ENCODE measurements at regions not wholly inside any gene's neighbourhood (a gene's known extent, or its start where the extent isn't known, plus 50 kb on each side); places are given as distances from the start of the nearest gene placed in this dataset.
"Not testable (repeated sequence)": the region's sequence is repeated elsewhere in the genome, so short reads cannot be mapped to it uniquely, and the experiment has no call there.

DNA sequence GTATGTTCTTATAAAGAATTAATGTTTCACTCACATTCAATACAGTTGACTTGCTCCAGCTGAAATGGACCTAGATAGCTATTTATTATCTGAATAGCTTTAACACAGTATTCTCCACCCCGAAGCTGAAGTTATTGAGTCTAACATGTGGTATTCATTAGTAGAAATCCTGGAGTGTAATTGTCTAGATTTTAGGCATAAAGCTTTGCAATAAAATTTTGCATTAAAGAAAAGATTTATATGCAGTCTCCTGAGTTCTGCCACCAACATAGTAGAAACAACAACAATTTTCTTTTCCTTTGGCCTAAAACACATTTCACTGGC is 90.2 kb upstream of the DCLK2 start:
- no peak for DNase-seq

DNA sequence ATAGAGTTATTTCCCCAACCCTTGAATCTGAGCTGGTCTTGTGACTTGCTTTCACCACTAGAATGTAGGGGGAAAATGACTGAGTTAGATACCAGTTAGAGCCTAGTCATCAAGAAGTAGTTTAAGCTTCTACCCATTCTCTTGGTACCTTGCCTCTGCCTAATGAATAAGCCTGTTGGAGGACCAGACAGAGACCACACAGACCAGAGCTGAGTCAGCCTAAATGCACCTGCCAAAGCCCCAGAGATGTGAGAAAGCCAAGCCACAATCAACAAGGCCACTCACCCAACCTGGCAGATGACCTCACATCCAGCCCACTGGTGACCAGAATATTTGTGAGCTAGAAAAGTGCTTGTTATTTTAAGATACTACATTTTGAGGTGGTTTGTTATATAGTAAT is 85.2 kb upstream of the DCLK2 start:
- no peak for DNase-seq

DNA sequence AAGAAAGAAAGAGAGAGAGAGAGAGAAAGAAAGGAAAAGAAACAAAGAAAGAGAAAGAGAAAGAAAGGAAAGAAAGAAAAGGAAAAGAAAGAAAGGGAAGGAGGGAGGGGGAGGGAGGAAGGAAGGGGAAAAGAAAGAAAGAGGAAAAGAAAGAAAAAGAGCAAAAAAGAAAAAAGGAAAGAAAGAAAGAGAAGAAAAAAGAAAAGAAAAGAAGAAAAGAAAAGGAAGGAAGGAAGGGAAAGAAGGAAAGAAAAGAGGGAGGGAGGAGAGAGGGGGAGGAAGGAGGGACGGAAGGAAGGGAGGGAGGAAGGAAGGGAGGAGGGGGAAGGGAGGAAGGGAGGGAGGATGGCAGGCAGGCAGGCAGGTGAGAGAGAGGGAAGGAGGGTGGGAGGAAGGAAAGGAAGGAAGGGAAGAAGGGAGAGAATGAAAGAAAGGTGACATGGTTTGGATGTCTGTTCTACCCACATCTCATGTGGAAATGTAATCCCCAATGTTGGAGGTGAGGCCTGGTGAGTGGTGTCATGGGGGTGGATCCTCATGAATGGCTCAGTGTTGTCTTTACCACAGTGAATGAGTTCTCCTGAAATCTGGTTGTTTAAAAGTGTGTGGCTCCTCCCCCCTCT is 83.0 kb upstream of the DCLK2 start:
- no peak for DNase-seq

DNA sequence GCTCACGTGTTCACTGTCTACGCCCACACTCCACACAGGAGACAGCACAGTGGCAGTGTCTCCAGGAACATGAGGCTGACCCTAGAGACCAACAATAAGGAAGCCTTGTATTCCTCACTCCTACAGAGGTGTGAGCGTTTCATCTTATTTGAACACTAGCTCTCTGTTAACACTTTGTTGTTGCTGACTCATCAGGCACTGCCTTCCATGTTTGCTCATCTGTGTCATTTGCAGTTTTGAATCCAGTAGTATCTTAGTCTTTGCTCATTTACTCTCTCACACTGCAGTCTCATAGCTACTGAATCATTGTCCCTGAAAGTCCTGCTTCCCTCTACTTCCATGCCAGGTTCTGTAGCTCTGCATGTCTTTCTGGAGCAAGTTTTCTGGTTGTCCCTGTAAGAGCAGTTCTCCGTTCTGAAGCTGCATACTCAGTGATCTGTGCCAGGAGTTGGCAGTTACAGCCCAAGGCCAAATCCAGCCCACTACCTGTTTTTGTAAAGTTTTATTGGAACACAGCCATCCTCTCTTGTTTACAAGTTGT is 80.3 kb upstream of the DCLK2 start:
- DNase-seq = no peak

DNA sequence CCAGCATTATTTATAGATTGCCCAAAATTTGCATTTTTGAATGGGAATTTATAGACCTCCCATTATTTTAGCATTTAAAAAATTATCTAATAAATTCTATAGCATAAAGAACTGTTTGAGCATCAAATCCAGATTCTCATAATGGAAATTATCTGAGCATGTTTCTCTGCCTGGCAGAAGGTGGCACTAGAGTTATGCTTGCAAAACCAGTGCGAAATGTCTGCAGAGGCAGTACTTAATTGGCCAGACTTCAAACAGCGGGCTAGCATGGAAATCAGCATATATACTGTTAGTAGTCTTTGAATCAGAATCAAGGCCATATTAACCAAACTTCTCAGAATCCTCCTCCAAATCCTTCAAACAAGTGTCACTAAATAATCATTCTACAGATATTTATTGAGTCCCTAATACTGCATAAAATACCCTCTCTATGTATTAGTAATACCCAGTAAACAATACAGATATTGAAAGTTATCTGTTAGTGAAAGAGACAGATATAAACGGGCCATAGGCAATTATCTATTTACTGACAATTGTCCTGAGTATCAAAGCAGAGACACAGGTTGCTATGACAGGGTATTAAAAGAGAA is 78.7 kb upstream of the DCLK2 start:
- no peak for DNase-seq

DNA sequence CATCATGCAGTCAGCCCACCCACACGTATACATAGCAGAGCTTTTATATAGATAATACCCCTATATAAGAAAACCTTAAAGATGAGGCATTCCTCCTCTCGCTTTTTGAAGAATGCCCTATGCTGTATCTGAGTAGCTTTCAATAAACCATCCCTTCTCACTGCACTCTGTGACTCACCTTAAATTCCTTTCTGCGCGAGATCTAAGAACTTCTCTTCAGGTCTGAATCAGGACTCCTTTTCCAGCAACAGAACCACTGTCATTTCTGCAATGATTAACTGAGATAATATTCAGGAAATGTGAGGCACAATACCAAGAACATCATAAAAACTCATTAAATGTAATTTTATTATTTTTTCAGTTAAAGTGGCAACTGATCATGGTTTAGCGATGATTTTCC is 76.4 kb upstream of the DCLK2 start:
- no peak for DNase-seq

DNA sequence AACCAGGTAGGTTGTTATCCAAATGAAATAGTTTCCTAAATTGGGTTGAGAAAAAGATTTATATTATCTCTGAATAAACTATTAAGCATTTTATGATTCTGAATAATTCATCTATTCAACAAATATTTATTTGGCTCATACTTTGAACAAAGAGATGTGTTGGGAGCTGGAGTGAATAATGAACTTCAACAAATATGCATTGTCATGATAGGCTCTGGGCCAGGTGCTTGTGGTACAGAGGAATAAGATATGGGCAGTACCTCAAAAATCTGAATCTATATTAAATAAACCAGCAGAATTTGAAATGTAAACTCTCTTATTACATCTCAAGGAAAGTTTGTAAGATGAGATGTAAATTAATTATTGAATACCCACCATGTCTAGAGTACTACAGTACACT is 75.7 kb upstream of the DCLK2 start:
- DNase-seq = no peak

DNA sequence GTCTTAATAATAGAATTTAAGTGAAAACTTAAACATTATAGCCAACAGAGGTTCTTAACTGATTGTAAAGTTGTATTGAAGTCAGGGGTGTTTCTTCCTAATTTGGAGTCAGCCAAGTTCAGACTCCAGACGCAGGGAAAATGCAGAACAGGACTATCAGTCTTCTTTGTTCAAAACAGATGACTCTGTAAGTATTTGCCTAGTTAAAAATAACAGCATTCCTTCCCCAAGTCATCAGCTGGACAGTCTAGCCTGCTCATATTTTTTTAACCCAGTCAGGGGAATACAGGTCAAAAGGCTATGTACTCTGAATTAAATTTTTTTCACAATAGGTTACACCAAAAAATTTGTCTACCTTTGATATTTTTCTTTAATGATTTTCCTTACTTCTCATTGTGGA is 73.8 kb upstream of the DCLK2 start:
- DNase-seq = no peak

DNA sequence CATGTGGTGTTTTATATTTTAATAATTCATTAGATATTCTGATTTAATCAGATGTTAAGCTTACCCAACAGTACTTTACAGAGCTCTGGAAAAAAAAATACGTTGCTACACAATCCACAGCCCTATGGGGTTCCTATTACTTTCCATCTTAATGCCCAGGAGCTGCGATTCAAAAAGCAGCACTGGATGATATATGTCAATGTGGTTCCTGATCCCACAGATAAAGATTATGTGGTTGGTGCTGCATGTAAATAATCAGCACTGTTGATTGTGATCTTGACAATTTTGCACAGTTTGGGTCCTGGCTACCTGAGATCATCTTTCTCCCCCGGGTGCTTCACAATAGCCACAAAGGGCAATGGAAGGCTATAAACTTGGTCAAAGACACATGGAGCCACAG is 72.7 kb upstream of the DCLK2 start:
- DNase-seq = no peak

DNA sequence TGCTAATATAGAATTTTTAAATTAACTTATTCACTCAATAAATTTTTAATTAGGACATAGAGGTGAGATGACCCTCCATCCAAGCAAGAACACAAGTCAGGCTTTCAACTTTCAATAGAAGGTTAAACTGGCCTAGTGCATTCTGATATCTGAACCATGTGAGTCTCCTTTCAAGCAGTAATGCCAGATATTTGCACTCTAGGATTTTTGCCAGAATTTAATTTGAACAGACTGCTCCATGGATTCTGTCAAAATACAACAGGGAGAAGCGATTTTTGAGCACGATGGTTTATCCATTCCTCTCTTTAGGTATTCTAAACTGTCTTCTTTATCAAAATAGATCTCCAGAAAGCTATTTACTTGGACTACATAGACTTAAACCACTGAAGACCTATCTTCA is 72.0 kb upstream of the DCLK2 start:
- no peak for DNase-seq

DNA sequence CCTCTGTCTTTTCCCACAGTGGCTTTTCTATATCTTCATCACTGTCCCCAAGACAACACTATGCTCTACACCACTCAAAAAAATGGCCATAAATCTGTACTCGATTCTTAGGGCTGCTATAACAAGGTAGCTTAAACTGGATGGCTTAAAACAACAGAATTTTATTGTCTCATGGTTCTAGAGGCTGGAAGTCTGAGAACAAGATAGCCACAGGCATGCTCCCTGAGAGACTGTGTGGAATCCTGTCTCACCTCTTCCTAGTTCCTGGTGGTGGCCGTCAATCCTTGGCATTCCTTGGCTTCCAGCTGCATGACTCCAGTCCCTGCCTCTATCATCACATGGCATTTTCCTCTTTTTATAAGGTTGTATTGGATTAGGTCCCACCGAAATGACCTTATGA is 70.7 kb upstream of the DCLK2 start:
- no peak for DNase-seq

DNA sequence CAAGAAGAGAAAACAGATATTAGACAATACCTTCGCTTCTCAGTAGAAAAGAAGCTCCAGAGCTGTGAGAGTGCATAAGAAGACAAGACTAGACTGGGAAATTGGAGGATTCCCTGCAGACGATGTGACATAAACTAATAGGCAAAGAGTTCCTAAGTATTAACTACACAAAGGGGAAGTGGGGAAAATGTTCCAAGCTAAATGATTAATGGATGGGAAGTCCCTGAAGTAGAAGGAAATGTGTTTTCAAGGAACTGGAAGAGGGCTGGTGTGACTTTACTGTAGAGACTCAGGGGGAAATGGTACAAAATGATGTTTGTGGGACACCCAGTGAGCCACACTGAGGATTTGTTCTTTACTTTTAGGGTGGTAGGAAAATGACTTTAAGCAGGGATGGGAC is 69.7 kb upstream of the DCLK2 start:
- DNase-seq = no peak

DNA sequence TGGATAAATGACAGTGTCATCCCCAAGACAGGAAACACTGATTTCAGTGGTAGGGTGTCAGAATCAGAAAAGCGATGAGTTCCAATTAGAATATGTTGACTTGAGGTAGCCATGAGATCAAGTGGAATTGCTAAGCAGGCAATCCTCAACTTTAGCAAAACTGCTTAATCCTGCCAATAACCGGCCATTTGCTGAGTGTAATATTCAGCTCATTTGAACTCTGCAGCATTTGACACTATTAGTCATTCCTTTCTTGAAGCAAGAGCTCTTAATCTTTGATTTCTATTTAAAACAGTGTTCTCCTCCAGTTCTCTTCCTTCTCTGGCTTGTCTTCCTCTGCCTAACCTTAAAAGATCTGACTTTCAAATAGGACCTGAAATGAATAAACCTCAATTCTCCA is 68.7 kb upstream of the DCLK2 start:
- no peak for DNase-seq

DNA sequence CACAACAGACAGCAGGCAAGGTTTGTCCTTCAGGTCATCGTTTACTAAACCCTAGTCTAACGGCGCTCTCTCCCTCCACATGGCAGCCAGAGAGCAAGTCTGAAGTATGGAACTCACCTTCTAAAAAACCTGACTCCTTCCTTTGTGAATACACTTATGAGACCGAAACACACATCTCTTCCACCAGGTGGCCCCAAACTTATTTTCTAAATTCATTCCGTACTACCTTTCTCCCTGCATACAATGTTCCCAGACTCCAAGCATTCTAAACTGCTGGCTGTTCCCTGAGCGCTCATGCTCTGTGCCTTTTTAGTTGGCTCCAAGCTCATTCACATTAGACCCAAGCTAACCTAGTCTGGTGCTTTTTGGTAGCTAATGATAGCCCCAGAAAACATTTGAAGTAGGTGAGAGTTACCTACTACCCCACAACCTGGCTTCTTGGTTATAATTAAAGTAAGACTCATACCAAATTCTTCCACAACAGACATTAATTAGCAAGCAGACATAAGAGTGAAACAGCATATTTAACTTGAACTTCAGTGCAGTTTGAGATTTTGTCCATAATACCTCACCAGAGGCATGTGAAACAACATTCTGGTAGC is 67.6 kb upstream of the DCLK2 start:
- peak; percentile 24 for DNase-seq

DNA sequence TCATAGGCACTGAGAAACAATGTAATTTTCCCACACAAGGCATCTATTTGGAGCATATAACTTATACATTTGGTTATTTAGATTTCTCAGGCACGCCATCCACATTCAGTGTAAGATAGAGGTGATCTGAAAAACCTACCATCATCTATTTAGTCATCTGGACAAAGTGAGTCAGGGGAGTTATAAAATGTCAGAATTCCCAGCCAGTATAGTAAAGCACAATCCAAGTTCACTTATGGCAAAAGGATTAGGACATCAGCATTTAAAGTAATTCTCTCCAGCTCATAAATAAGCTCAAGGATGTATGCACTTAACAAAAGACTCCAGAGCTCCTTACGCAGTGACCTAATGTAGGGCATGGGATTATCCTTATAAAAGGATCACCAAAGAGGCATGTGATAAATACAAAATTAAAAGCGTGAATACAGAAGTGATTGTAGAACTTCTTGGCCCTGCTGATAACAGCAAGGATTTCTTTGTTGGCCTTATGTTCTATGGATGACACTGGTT is 65.3 kb upstream of the DCLK2 start:
- no peak for DNase-seq

DNA sequence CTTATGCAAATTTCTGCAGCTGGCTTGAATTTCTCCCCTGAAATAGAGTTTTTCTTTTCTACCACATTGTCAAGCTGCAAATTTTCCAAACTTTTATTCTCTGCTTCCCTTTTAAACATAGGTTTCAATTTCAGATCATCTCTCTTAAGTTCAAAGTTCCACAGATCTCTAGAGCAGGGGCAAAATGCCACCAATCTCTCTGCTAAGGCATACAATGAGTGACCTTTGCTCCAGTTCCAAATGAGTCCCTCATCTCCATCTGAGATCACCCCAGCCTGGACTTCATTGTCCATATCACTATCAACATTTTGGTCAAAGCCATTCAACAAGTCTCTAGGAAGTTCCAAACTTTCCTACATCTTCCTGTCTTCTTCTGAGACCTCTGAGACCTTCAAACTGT is 62.3 kb upstream of the DCLK2 start:
- not testable (repeated sequence) for DNase-seq

DNA sequence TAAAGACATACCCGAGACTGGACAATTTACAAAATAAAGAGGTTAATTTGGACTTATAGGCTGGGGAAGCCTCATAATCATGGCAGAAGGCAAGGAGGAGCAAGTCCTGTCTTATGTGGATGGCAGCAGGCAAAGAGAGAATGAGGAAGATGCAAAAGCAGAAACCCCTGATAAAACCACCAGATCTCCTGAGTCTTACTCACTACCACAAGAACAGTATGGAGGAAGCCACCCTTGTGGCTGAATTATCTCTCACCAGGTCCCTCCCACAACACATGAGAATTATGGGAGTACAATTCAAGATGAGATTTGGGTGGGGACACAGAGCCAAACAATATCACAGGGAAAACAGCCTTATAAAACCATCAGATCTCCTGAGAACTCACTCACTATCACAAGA is 61.6 kb upstream of the DCLK2 start:
- DNase-seq = not testable (repeated sequence)

DNA sequence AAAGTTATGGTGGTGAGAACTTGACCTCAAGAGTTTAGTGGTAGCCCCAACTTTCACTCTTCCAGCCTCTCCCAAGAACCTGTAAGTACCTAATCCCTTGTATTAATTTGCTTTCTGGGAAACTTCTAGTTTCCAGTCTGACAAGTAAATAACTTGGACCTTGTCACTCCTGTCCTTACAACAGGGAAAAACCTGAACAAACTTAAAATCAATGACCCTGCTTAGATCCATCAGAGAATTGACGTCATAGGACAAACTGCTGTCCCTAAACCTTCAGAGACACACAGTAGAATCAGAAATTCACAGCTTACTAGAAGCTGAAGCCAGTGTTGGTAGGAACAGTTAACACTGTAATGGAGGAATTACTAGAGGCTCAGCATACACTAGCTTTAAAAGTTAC is 60.0 kb upstream of the DCLK2 start:
- DNase-seq = no peak

DNA sequence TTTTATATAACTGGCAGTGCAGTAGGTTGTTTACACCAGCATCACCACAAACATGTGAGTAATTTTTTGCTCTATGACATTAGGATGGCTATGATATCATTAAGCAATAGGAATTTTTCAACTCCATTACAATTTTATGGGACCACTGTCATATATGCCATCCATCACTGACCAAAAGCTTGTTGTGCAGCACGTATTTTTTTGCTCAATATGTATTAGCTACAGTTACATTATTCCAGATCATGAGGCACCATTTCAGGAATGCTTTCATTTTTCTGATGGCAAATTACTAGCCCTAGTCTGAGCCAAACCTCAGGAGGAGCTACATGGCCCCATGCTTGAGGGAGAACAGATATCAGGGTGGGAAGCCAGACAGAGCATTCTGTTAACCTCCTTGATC is 56.8 kb upstream of the DCLK2 start:
- no peak for DNase-seq

DNA sequence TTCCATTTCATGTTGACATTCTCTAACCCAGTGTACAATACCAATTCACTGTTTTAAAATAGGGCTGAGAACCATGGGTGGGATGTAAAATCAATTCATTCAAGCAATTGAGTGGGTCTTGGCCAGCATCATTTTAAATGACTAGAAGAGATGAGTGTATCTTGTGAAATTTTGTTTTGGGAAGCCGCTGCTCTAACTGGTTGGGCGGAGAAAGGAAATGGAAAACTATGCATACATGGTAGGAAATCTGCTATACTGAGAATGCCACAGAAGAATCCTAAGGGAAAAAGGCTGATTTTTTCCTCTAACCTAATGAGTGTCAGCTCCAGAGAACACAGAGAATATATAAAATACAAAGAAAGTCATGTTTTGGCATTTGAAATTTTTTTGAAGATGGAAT is 54.8 kb upstream of the DCLK2 start:
- no peak for DNase-seq

DNA sequence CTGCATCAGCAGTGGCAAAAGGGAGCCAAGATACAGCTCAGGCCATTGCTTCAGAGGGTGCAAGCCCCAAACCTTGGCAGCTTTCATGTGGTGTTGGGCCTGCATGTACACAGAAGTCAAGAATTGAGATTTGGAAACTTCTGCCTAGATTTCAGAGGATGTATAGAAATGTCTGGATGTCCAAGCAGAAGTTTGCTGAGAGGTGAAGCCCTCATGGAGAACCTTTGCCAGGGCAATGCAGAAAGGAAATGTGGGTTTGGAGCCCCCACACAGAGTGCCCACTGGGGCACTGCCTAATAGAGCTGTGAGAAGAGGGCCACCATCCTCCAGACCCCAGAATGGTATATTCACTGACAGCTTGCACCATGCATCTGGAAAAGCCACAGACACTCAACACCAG is 51.3 kb upstream of the DCLK2 start:
- DNase-seq = not testable (repeated sequence)
